GM21786 (cell line): ENCODE measurements at regions not wholly inside any gene's neighbourhood (a gene's known extent, or its start where the extent isn't known, plus 50 kb on each side); places are given as distances from the start of the nearest gene placed in this dataset.
A peak's percentile ranks its signal among the peaks of the same experiment; 100 is the strongest.

Source experiments
- ATAC-seq: cut with Tn5 transposase; IDR thresholded peaks from one replicate; pipeline ENCODE4 v1.9.1; 2021; ENCODE audit not compliant: unreplicated experiment

- no peak for ATAC-seq
Measured at GRCh38 chr6:98657764-98658163, 176.6 kb upstream of the POU3F2 start.

GRCh38 chr6:98669371-98669770 is 165.0 kb upstream of the POU3F2 start:
- ATAC-seq: no peak

- ATAC-seq: no peak
Measured at GRCh38 chr6:98670045-98670746, 164.2 kb upstream of the POU3F2 start.

GRCh38 chr6:98672681-98673475 is 161.5 kb upstream of the POU3F2 start:
- no peak for ATAC-seq

- peak; percentile 74 for ATAC-seq
Measured at GRCh38 chr6:98678481-98678880, 155.9 kb upstream of the POU3F2 start.

GRCh38 chr6:98686008-98686601 is 148.3 kb upstream of the POU3F2 start:
- no peak for ATAC-seq

- ATAC-seq: no peak
Measured at GRCh38 chr6:98687752-98688151, 146.6 kb upstream of the POU3F2 start.

GRCh38 chr6:98695091-98695801 is 139.1 kb upstream of the POU3F2 start:
- ATAC-seq: no peak

- ATAC-seq: no peak
Measured at GRCh38 chr6:98711380-98711779, 123.0 kb upstream of the POU3F2 start.

- no peak for ATAC-seq
Measured at GRCh38 chr6:98716341-98716740, 118.0 kb upstream of the POU3F2 start.

GRCh38 chr6:98717322-98717877 is 117.0 kb upstream of the POU3F2 start:
- ATAC-seq: no peak

- no peak for ATAC-seq
Measured at GRCh38 chr6:98717988-98718387, 116.4 kb upstream of the POU3F2 start.

- no peak for ATAC-seq
Measured at GRCh38 chr6:98724537-98724936, 109.8 kb upstream of the POU3F2 start.

- no peak for ATAC-seq
Measured at GRCh38 chr6:98747273-98747672, 87.1 kb upstream of the POU3F2 start.

- ATAC-seq: no peak
Measured at GRCh38 chr6:98747960-98748359, 86.4 kb upstream of the POU3F2 start.

- ATAC-seq: no peak
Measured at GRCh38 chr6:98759459-98759858, 74.9 kb upstream of the POU3F2 start.

- ATAC-seq: no peak
Measured at GRCh38 chr6:98764373-98764911, 69.9 kb upstream of the POU3F2 start.

GRCh38 chr6:98769546-98769945 is 64.8 kb upstream of the POU3F2 start:
- no peak for ATAC-seq

- ATAC-seq: no peak
Measured at GRCh38 chr6:98775205-98775604, 59.2 kb upstream of the POU3F2 start.

GRCh38 chr6:98777762-98778161 is 56.6 kb upstream of the POU3F2 start:
- peak; percentile 99 for ATAC-seq

GRCh38 chr6:98779618-98780017 is 54.8 kb upstream of the POU3F2 start:
- ATAC-seq: no peak
